CD14-positive monocyte (primary cell): ENCODE measurements at regions not wholly inside any gene's neighbourhood (a gene's known extent, or its start where the extent isn't known, plus 50 kb on each side); places are given as distances from the start of the nearest gene placed in this dataset.

ENCODE experiments used
- DNase-seq, 3 donors: peaks; one replicate each; pipeline ENCODE4 v3.0.0-alpha.2; 2011 to 2022
- H2AFZ ChIP-seq: 2 replicates; pipeline ENCODE4 v1.6.0; 2012; ENCODE audit warnings: mild to moderate bottlenecking, low read depth, low read length, inconsistent platforms; ENCODE audit not compliant: insufficient read depth, poor library complexity, severe bottlenecking
- H3K27ac ChIP-seq, 2 donors: 1 replicate in 1 of 2; 2 replicates in 1 of 2; pipeline ENCODE4 v1.5.1; 2012 to 2013; ENCODE audit warnings: low read length in 2 of 2, control low read depth in 1 of 2, inconsistent platforms in 1 of 2, low read depth in 1 of 2, mild to moderate bottlenecking in 1 of 2
- H3K27me3 ChIP-seq, 2 donors: one replicate each; pipeline versions ENCODE4 v1.6.0 to v1.6.1; 2011 to 2013; ENCODE audit warnings: low read length in 2 of 2; ENCODE audit not compliant: control insufficient read depth in 2 of 2, insufficient read depth in 2 of 2
- H3K36me3 ChIP-seq, 2 donors: replicated peaks in 1 of 2; 1 replicate in 1 of 2; 2 replicates in 1 of 2; pipeline versions ENCODE4 v1.5.1 to v1.6.1; 2012 to 2013; ENCODE audit warnings: low read length in 2 of 2, control low read depth in 1 of 2, inconsistent platforms in 1 of 2, mild to moderate bottlenecking in 1 of 2; ENCODE audit not compliant: insufficient read depth in 2 of 2, control insufficient read depth in 1 of 2
- H3K4me1 ChIP-seq, 2 donors: 1 replicate in 1 of 2; 2 replicates in 1 of 2; pipeline versions ENCODE4 v1.5.1 to v1.6.1; 2012 to 2013; ENCODE audit warnings: low read length in 2 of 2, control low read depth in 1 of 2, inconsistent platforms in 1 of 2, mild to moderate bottlenecking in 1 of 2, moderate library complexity in 1 of 2; ENCODE audit not compliant: insufficient read depth in 2 of 2, control insufficient read depth in 1 of 2
- H3K4me2 ChIP-seq: replicated peaks from 2 replicates; pipeline ENCODE3; 2012; ENCODE audit warnings: low read length, moderate library complexity, mild to moderate bottlenecking; ENCODE audit not compliant: poor library complexity, severe bottlenecking; ENCODE audit errors: extremely low read depth
- H3K4me3 ChIP-seq, 3 experiments: fragments of 200-600 bp in 1 of 3; sonication (generic) in 1 of 3; replicated peaks in 1 of 3; 1 replicate in 2 of 3; 2 replicates in 1 of 3; pipeline ENCODE4 v1.5.1; 2011 to 2013; ENCODE audit warnings: low read length in 3 of 3, mild to moderate bottlenecking in 3 of 3, control low read depth in 2 of 3, low read depth in 2 of 3, inconsistent platforms in 1 of 3, moderate library complexity in 1 of 3
- H3K79me2 ChIP-seq: 2 replicates; pipeline ENCODE4 v1.6.0; 2012; ENCODE audit warnings: mild to moderate bottlenecking, control low read depth, inconsistent platforms, low read length, moderate library complexity; ENCODE audit not compliant: insufficient read depth
- H3K9ac ChIP-seq: 2 replicates; pipeline ENCODE4 v1.6.0; 2017; ENCODE audit warnings: low read length, mild to moderate bottlenecking; ENCODE audit not compliant: insufficient read depth, poor library complexity, severe bottlenecking
- H3K9me3 ChIP-seq, 2 donors: replicated peaks in 1 of 2; 1 replicate in 1 of 2; 2 replicates in 1 of 2; pipeline versions ENCODE4 v1.5.1 to v1.6.1; 2012 to 2013; ENCODE audit warnings: low read length in 2 of 2, control low read depth in 1 of 2; ENCODE audit not compliant: control insufficient read depth in 1 of 2, insufficient read depth in 1 of 2
- H4K20me1 ChIP-seq: 2 replicates; pipeline ENCODE4 v1.6.0; 2012; ENCODE audit warnings: mild to moderate bottlenecking, low read length, control low read depth, moderate library complexity; ENCODE audit not compliant: insufficient read depth
- H3K27ac Mint-ChIP-seq, 7 donors: one replicate each; pipeline ENCODE4 v1.8.0; 2020; ENCODE audit warnings: mild to moderate bottlenecking in 7 of 7, mixed read lengths in 7 of 7, moderate library complexity in 6 of 7, inconsistent platforms in 2 of 7
- H3K27me3 Mint-ChIP-seq, 3 donors: one replicate each; pipeline ENCODE4 v1.8.0; 2021 to 2022; ENCODE audit warnings: low read depth in 3 of 3, mild to moderate bottlenecking in 3 of 3, mixed read lengths in 3 of 3, moderate library complexity in 3 of 3, inconsistent platforms in 1 of 3
- H3K36me3 Mint-ChIP-seq, 2 donors: one replicate each; pipeline ENCODE4 v1.8.0; 2020; ENCODE audit warnings: mixed read lengths in 2 of 2, inconsistent platforms in 1 of 2, mild to moderate bottlenecking in 1 of 2
- H3K4me1 Mint-ChIP-seq: one replicate; pipeline ENCODE4 v1.8.0; 2020; ENCODE audit warnings: mild to moderate bottlenecking, mixed read lengths
- H3K4me3 Mint-ChIP-seq, 2 donors: one replicate each; pipeline ENCODE4 v1.8.0; 2020; ENCODE audit warnings: mild to moderate bottlenecking in 2 of 2, mixed read lengths in 2 of 2, moderate library complexity in 1 of 2
- H3K9me3 Mint-ChIP-seq, 7 donors: one replicate each; pipeline ENCODE4 v1.8.0; 2020 to 2022; ENCODE audit warnings: mixed read lengths in 7 of 7, mild to moderate bottlenecking in 6 of 7, moderate library complexity in 6 of 7, inconsistent platforms in 2 of 7
- WGBS: methylation state at CpG from one replicate; pipeline ENCODE4 v1.1.5; 2013; ENCODE audit warnings: missing lambda C conversion rate; ENCODE audit not compliant: insufficient coverage; 5-methylcytosine and 5-hydroxymethylcytosine counted together
- intact Hi-C, 2 donors: fragments of 100-400 bp; cut with micrococcal nuclease; formaldehyde crosslinking; loops; one replicate each; pipeline versions ENCODE4 v1.15.0 to v1.15.1; 2023
- TF ChIP-seq, protein P1 (sequence below): fragments of 200-600 bp; IDR thresholded peaks from one replicate; pipeline ENCODE4 v1.8.0; 2022; ENCODE audit warnings: antibody characterized with exemption, mild to moderate bottlenecking

DNA sequence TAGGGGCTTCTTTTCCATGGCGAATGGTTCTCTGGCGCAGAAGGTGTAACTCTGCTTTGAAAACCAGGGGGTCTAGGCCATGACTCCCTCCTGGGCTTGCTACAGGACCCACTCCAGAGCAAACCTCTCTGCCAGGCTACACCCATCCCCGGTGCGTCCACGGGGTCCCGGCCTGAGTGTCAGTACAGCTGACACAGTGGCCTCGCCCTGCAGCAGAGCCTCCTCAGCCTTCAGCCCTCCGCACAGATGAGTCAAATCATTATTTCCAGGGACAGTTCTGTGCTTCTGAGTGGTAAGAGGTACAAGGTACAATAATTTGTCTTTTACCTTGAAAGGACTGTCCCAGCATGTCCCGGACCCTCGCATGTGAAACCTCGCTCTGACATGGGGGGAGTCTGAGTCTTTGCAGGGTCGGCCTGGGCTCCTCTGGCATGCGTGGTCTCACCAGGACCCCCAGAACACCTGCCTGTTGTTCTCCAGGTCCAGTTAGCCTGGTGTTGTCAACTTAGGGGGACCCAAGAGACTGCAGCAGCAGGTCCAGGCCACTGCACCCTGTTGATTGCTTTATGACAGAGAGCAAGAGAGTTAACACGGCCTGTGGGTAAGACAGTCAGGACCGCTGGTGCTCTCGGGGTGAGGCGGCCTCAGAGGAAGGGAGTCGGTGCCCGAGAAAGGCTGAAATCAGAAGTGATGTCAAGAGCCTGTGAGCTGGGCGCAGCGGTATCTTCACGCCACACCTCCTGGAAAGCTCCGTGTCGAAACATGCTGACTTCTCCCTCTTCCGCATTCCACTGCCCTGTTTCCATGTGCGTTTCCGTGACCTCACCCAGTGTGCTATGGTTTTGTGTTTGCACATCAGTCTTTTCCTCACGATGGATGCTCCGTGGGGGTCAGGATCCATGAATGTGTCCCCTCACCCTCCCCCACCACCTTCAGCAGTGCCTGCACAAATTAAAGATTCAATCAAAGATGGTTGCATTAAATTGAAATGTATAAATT, 340.1 kb downstream of the EIPR1 start:
- no peaks in the 10 kb centered on the region for H3K79me2 ChIP-seq
- no peaks in the 10 kb centered on the region for H3K27me3 ChIP-seq
- H3K36me3 Mint-ChIP-seq = no peaks in the 10 kb centered on the region
- H3K9me3 ChIP-seq = peaks cover 7 to 28% of the 10 kb centered on the region in 2 donors
- H3K27ac ChIP-seq = no peak overlapping the region
- H4K20me1 ChIP-seq = no peaks in the 10 kb centered on the region
- no peak overlapping the region for H3K4me3 Mint-ChIP-seq
- H3K4me1 Mint-ChIP-seq = no peaks in the 10 kb centered on the region
- no peaks in the 10 kb centered on the region for H3K36me3 ChIP-seq
- no peak overlapping the region for H3K9ac ChIP-seq
- DNase-seq = no peak
- H3K4me3 ChIP-seq = no peak overlapping the region
- H3K4me1 ChIP-seq = no peaks in the 10 kb centered on the region
- intact Hi-C loops = no loop called here
- peaks cover 0 to 4% (median 3%) of the 10 kb centered on the region in 3 donors for H3K27me3 Mint-ChIP-seq
- 95% methylated on average over 26 of the region's 29 CpGs for WGBS
- H3K4me2 ChIP-seq = no peak overlapping the region
- no peak overlapping the region for H3K27ac Mint-ChIP-seq
- TF ChIP-seq, protein P1, sequence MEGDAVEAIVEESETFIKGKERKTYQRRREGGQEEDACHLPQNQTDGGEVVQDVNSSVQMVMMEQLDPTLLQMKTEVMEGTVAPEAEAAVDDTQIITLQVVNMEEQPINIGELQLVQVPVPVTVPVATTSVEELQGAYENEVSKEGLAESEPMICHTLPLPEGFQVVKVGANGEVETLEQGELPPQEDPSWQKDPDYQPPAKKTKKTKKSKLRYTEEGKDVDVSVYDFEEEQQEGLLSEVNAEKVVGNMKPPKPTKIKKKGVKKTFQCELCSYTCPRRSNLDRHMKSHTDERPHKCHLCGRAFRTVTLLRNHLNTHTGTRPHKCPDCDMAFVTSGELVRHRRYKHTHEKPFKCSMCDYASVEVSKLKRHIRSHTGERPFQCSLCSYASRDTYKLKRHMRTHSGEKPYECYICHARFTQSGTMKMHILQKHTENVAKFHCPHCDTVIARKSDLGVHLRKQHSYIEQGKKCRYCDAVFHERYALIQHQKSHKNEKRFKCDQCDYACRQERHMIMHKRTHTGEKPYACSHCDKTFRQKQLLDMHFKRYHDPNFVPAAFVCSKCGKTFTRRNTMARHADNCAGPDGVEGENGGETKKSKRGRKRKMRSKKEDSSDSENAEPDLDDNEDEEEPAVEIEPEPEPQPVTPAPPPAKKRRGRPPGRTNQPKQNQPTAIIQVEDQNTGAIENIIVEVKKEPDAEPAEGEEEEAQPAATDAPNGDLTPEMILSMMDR = no peak
- peaks cover 5 to 32% (median 14%) of the 10 kb centered on the region in 7 donors for H3K9me3 Mint-ChIP-seq
- no peak overlapping the region for H2AFZ ChIP-seq

DNA sequence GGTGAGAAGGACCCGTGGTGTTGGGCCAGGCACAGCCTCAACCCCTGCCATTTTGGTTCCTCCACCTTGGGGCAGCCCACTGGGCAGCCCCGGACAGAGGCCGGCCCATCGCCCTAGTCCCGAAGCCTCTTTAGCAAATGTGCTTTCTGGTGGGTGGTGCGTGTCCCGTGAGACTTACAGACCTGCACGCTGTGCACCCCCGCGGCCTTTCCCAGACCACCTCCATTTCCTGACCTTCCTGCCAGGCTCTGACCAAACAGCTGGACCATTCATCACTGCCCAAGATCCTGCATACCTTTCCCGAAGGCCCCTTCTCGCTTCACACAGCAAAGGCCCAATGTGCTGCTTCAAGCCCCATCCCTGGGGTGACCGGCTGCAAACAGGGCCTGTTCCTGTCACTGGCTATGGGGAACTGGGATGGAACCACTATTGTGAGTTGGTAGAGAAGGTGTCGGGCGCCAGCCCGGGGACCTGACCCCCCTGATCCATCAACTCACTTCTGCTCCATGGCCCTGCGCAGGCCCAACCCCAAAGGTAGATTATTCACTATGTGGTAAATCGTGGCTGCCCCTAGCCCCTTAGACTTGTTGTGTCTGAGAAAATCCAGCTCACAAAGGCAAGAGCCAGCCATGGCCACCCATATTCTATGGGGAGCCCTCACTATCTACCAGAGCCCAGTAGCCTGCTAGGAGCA, 341.0 kb downstream of the EIPR1 start:
- Mint-ChIP-seq H3K27me3 (peaks cover 0 to 4% (median 3%) of the 10 kb centered on the region in 3 donors), H3K4me1 (no peaks in the 10 kb centered on the region), H3K27ac (no peak overlapping the region), H3K36me3 (no peaks in the 10 kb centered on the region), H3K4me3 (no peak overlapping the region), H3K9me3 (peaks cover 5 to 32% (median 14%) of the 10 kb centered on the region in 7 donors)
- Histone ChIP-seq H3K36me3 (no peaks in the 10 kb centered on the region), H3K27me3 (no peaks in the 10 kb centered on the region), H2AFZ (no peak overlapping the region), H3K4me1 (no peaks in the 10 kb centered on the region), H3K27ac (no peak overlapping the region), H4K20me1 (no peaks in the 10 kb centered on the region), H3K4me3 (no peak overlapping the region), H3K4me2 (no peak overlapping the region), H3K9me3 (peaks cover 7 to 26% of the 10 kb centered on the region in 2 donors), H3K9ac (no peak overlapping the region), H3K79me2 (no peaks in the 10 kb centered on the region)
- WGBS = 92% methylated on average over 13 of the region's 18 CpGs
- intact Hi-C loops = no loop called here
- TF ChIP-seq, protein P1 = no peak
- no peak for DNase-seq
